OCI-LY1 (cell line): ENCODE measurements at regions not wholly inside any gene's neighbourhood (a gene's known extent, or its start where the extent isn't known, plus 50 kb on each side); places are given as distances from the start of the nearest gene placed in this dataset.

Experiments used
- H2AFZ ChIP-seq: fragments of 200-600 bp; sonication (generic), shearing (Covaris generic); 2 replicates; pipeline ENCODE4 v1.6.0; 2014; ENCODE audit warnings: antibody characterized with exemption, mild to moderate bottlenecking, low read length
- H3F3A ChIP-seq: fragments of 200-600 bp; sonication (generic), shearing (Covaris generic); 2 replicates; pipeline ENCODE4 v1.6.0; 2014; ENCODE audit warnings: mild to moderate bottlenecking, antibody characterized with exemption, low read length, moderate library complexity; ENCODE audit not compliant: insufficient read depth
- H3K27ac ChIP-seq: fragments of 200-600 bp; sonication (generic); 2 replicates; pipeline ENCODE4 v1.5.1; 2014; ENCODE audit warnings: low read length, mixed run types, mild to moderate bottlenecking, low read depth; ENCODE audit not compliant: poor library complexity, severe bottlenecking
- H3K27me3 ChIP-seq: fragments of 200-600 bp; sonication (generic); 2 replicates; pipeline ENCODE4 v1.6.0; 2014; ENCODE audit warnings: antibody characterized with exemption, mild to moderate bottlenecking, low read length, moderate library complexity; ENCODE audit not compliant: insufficient read depth
- H3K36me3 ChIP-seq: fragments of 200-600 bp; sonication (generic); 2 replicates; pipeline ENCODE4 v1.6.1; 2014; ENCODE audit warnings: mild to moderate bottlenecking, antibody characterized with exemption, low read length, moderate library complexity, mixed read lengths; ENCODE audit not compliant: insufficient read depth
- H3K4me1 ChIP-seq: fragments of 200-600 bp; sonication (generic); 2 replicates; pipeline ENCODE4 v1.5.1; 2014; ENCODE audit warnings: mild to moderate bottlenecking, low read length, moderate library complexity; ENCODE audit not compliant: insufficient read depth, severe bottlenecking
- H3K4me2 ChIP-seq: fragments of 200-600 bp; sonication (generic), shearing (Covaris generic); 2 replicates; pipeline ENCODE4 v1.6.1; 2014; ENCODE audit warnings: low read length
- H3K4me3 ChIP-seq: fragments of 200-600 bp; sonication (generic); 2 replicates; pipeline ENCODE4 v1.5.1; 2014; ENCODE audit warnings: low read length, low read depth, mild to moderate bottlenecking, mixed read lengths; ENCODE audit not compliant: poor library complexity, severe bottlenecking
- H3K79me2 ChIP-seq: fragments of 200-600 bp; shearing (Covaris generic); 2 replicates; pipeline ENCODE4 v1.6.1; 2016; ENCODE audit warnings: mixed run types, low read length, mixed read lengths; ENCODE audit not compliant: insufficient read depth
- H3K9ac ChIP-seq: fragments of 200-600 bp; sonication (generic), shearing (Covaris generic); 2 replicates; pipeline ENCODE4 v1.6.1; 2014; ENCODE audit warnings: mild to moderate bottlenecking, low read length, mixed read lengths
- H3K9me2 ChIP-seq: fragments of 200-600 bp; sonication (generic), shearing (Covaris generic); 2 replicates; pipeline ENCODE4 v1.6.1; 2014; ENCODE audit warnings: low read depth, mild to moderate bottlenecking, low read length, mixed read lengths
- H3K9me3 ChIP-seq: fragments of 200-600 bp; shearing (Covaris generic); 2 replicates; pipeline ENCODE4 v1.6.1; 2014; ENCODE audit warnings: low read length, mixed read lengths
- H4K20me1 ChIP-seq: fragments of 200-600 bp; sonication (generic), shearing (Covaris generic); 2 replicates; pipeline ENCODE4 v1.6.0; 2016; ENCODE audit warnings: mild to moderate bottlenecking, low read length; ENCODE audit not compliant: insufficient read depth
- EZH2 ChIP-seq: fragments of 200-600 bp; sonication (generic), shearing (Covaris generic); IDR thresholded peaks from 2 replicates; pipeline ENCODE4 v1.8.0; 2017; ENCODE audit warnings: borderline replicate concordance, mixed run types, mild to moderate bottlenecking, antibody characterized with exemption, low read length, moderate library complexity, mixed read lengths
- TF ChIP-seq, protein P1 (sequence below): fragments of 200-600 bp; sonication (generic), shearing (Covaris generic); IDR thresholded peaks from 2 replicates; pipeline ENCODE4 v1.5.1; 2017; ENCODE audit warnings: mild to moderate bottlenecking, antibody characterized with exemption, low read length, moderate library complexity, mixed read lengths

DNA sequence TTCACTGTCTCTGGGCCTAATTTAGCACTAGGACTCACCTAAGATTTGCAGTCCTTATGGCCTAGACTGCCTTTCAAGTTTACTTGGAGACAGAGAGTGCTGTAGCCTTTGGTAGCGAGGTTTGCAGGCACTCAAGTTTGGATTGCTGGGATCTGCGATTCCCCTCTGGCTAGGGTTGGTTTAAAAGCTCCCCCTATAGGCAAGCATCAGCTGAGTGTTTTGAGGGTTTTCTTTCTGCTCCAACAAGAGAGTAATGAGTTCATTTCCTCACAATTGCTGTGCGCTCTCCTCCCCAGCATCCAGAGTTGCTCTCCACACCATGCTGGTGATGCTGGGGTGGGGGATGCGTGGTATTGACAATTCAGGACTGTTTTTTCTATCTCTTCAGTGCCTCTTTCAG lies 206.9 kb downstream of the GLUD2 start:
- TF ChIP-seq EZH2, result no peak
- TF ChIP-seq, protein P1, sequence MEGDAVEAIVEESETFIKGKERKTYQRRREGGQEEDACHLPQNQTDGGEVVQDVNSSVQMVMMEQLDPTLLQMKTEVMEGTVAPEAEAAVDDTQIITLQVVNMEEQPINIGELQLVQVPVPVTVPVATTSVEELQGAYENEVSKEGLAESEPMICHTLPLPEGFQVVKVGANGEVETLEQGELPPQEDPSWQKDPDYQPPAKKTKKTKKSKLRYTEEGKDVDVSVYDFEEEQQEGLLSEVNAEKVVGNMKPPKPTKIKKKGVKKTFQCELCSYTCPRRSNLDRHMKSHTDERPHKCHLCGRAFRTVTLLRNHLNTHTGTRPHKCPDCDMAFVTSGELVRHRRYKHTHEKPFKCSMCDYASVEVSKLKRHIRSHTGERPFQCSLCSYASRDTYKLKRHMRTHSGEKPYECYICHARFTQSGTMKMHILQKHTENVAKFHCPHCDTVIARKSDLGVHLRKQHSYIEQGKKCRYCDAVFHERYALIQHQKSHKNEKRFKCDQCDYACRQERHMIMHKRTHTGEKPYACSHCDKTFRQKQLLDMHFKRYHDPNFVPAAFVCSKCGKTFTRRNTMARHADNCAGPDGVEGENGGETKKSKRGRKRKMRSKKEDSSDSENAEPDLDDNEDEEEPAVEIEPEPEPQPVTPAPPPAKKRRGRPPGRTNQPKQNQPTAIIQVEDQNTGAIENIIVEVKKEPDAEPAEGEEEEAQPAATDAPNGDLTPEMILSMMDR, result peak; percentile 9; the same call in 1 of the 2 replicates

DNA sequence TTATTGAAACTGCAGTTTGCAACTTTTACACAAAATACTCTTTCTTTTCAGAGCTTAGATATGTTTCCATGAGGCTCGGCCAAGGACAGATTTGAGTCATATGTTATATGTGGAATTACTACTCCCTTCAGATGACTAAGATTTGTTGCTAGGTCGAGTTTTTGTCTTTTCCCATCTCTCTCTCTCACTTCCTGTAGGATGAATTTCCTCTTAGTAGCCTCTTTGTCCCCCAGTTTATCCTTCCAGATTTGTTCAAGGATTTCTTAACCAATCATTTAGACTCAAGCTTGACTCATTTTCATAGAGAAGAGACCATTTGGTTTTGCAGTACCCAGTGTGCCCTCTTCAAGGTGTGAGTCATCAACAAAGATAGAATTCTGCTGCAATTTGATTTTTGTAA lies 209.2 kb downstream of the GLUD2 start:
- no peak overlapping the region for H3K4me2 ChIP-seq
- H3K79me2 ChIP-seq, result no peaks in the 10 kb centered on the region
- H3K27ac ChIP-seq, result no peak overlapping the region
- H3K27me3 ChIP-seq, result no peaks in the 10 kb centered on the region
- no peaks in the 10 kb centered on the region for H3K36me3 ChIP-seq
- no peaks in the 10 kb centered on the region for H3K4me1 ChIP-seq
- H3K9me3 ChIP-seq, result no peaks in the 10 kb centered on the region
- H2AFZ ChIP-seq, result no peak overlapping the region
- H4K20me1 ChIP-seq, result no peaks in the 10 kb centered on the region
- H3K9ac ChIP-seq, result no peak overlapping the region
- H3K9me2 ChIP-seq, result no peaks in the 10 kb centered on the region
- H3K4me3 ChIP-seq, result no peak overlapping the region
- no peaks in the 10 kb centered on the region for H3F3A ChIP-seq
- TF ChIP-seq, protein P1, result no peak
- no peak for TF ChIP-seq EZH2

More for the DNA sequence above, 206.9 kb downstream of the GLUD2 start:
- no peaks in the 10 kb centered on the region for H3K4me1 ChIP-seq
- H3K27me3 ChIP-seq, result no peaks in the 10 kb centered on the region
- no peak overlapping the region for H2AFZ ChIP-seq
- no peak overlapping the region for H3K9ac ChIP-seq
- no peaks in the 10 kb centered on the region for H4K20me1 ChIP-seq
- no peaks in the 10 kb centered on the region for H3K9me3 ChIP-seq
- no peaks in the 10 kb centered on the region for H3F3A ChIP-seq
- no peaks in the 10 kb centered on the region for H3K79me2 ChIP-seq
- H3K9me2 ChIP-seq, result no peaks in the 10 kb centered on the region
- H3K4me3 ChIP-seq, result no peak overlapping the region
- no peak overlapping the region for H3K4me2 ChIP-seq
- H3K36me3 ChIP-seq, result no peaks in the 10 kb centered on the region
- H3K27ac ChIP-seq, result no peak overlapping the region

DNA sequence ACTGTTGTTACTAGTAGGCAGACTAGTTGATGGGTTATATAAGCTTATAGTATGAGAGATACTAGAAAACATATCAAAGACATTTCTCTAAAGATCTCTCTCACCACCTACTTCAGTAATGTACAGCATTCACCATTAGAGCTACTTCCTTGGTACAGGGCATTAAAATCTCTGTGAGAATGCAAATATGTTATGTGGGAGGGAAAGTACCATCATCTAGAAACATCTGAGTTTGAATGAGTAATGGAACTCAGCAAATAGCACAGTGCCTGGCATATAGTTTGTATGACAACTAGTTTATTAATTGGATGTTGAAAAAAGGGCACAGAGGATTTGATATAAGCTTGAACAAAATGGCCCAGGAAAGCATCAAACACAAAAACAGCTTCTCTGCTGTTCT lies 211.1 kb downstream of the GLUD2 start:
- H3K4me1 ChIP-seq, result no peaks in the 10 kb centered on the region
- H3K9me3 ChIP-seq, result no peaks in the 10 kb centered on the region
- H3K9ac ChIP-seq, result no peak overlapping the region
- H3K4me2 ChIP-seq, result no peak overlapping the region
- no peaks in the 10 kb centered on the region for H3K27me3 ChIP-seq
- TF ChIP-seq, protein P1, result no peak
- no peak for TF ChIP-seq EZH2
- H3K9me2 ChIP-seq, result no peaks in the 10 kb centered on the region
- no peaks in the 10 kb centered on the region for H3K79me2 ChIP-seq
- H3K4me3 ChIP-seq, result no peak overlapping the region
- no peaks in the 10 kb centered on the region for H3F3A ChIP-seq
- no peaks in the 10 kb centered on the region for H3K36me3 ChIP-seq
- no peaks in the 10 kb centered on the region for H4K20me1 ChIP-seq
- H3K27ac ChIP-seq, result no peak overlapping the region
- H2AFZ ChIP-seq, result no peak overlapping the region
